ENCODE measurements at regions not wholly inside any gene's neighbourhood (a gene's known extent, or its start where the extent isn't known, plus 50 kb on each side); places are given as distances from the start of the nearest gene placed in this dataset.
"Not testable (repeated sequence)": the region's sequence is repeated elsewhere in the genome, so short reads cannot be mapped to it uniquely, and the experiment has no call there.

- TF ChIP-seq CTCF (IDR thresholded peaks at IDR 0.05; ENCODE audit: low read depth, low read length, poor library complexity, severe bottlenecking); EZH2phosphoT487 (IDR thresholded peaks at IDR 0.05; ENCODE audit: borderline replicate concordance, low read length): not testable (repeated sequence)
Observed at GRCh38 chr5:27439383-27439782, 401.0 kb upstream of the CDH9 start.
